ENCODE measurements at regions not wholly inside any gene's neighbourhood (a gene's known extent, or its start where the extent isn't known, plus 50 kb on each side); places are given as distances from the start of the nearest gene placed in this dataset.

DNA sequence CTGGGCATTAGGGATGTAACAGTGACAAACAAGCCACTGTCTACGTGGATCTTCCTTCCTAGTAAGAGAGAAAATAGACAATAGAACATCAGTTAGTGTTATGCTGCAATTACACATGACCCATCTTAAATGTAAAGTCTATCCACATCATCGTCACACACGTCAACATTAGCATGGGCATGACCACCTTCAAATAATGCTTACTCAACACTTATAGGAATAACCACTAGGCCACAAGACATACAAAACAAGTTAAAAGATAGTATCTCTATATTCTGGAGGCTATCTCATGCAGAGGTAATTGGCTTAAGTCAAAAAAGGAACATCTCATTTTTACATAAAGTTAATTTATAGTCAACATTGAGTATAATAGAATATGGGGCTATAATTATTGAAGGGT, 156.5 kb downstream of the MOXD1 start:
- peaks cover 13% of the 10 kb centered on the region for H3K27me3 Mint-ChIP-seq (ENCODE audit: low read depth)
- ATAC-seq, result no peak
- CTCF ChIA-PET, result no interaction called here

GRCh38 chr6:132236744-132237143, 164.5 kb downstream of the MOXD1 start:
- CTCF ChIA-PET, result interaction anchor here (0.7 to 1.5 kb wide), 4 partner anchors 18 to 609 kb away, joined by 3 to 4 read pairs (median 3); partner anchors contain the start of genes CCN2 and MED23
- ATAC-seq (peak; percentile 91), DNase-seq (ENCODE audit: low spot score) (peak; percentile 34)
- no peaks in the 10 kb centered on the region for H3K9me3 Mint-ChIP-seq
- H3K4me1 Mint-ChIP-seq, result peaks cover 18% of the 10 kb centered on the region
- no peaks in the 10 kb centered on the region for H3K27me3 Mint-ChIP-seq (ENCODE audit: low read depth)
- no peak overlapping the region for H3K4me3 Mint-ChIP-seq
- TF ChIP-seq, protein P1, sequence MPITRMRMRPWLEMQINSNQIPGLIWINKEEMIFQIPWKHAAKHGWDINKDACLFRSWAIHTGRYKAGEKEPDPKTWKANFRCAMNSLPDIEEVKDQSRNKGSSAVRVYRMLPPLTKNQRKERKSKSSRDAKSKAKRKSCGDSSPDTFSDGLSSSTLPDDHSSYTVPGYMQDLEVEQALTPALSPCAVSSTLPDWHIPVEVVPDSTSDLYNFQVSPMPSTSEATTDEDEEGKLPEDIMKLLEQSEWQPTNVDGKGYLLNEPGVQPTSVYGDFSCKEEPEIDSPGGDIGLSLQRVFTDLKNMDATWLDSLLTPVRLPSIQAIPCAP (CRISPR knock-in tag; IDR thresholded peaks at IDR 0.05), result no peak
- TF ChIP-seq, protein P2, sequence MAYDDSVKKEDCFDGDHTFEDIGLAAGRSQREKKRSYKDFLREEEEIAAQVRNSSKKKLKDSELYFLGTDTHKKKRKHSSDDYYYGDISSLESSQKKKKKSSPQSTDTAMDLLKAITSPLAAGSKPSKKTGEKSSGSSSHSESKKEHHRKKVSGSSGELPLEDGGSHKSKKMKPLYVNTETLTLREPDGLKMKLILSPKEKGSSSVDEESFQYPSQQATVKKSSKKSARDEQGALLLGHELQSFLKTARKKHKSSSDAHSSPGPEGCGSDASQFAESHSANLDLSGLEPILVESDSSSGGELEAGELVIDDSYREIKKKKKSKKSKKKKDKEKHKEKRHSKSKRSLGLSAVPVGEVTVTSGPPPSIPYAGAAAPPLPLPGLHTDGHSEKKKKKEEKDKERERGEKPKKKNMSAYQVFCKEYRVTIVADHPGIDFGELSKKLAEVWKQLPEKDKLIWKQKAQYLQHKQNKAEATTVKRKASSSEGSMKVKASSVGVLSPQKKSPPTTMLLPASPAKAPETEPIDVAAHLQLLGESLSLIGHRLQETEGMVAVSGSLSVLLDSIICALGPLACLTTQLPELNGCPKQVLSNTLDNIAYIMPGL (CRISPR knock-in tag; IDR thresholded peaks at IDR 0.05), result no peak
- no peak for TF ChIP-seq CDX4 (CRISPR knock-in tag; IDR thresholded peaks at IDR 0.05; ENCODE audit: borderline replicate concordance)
- TF ChIP-seq, protein P3, sequence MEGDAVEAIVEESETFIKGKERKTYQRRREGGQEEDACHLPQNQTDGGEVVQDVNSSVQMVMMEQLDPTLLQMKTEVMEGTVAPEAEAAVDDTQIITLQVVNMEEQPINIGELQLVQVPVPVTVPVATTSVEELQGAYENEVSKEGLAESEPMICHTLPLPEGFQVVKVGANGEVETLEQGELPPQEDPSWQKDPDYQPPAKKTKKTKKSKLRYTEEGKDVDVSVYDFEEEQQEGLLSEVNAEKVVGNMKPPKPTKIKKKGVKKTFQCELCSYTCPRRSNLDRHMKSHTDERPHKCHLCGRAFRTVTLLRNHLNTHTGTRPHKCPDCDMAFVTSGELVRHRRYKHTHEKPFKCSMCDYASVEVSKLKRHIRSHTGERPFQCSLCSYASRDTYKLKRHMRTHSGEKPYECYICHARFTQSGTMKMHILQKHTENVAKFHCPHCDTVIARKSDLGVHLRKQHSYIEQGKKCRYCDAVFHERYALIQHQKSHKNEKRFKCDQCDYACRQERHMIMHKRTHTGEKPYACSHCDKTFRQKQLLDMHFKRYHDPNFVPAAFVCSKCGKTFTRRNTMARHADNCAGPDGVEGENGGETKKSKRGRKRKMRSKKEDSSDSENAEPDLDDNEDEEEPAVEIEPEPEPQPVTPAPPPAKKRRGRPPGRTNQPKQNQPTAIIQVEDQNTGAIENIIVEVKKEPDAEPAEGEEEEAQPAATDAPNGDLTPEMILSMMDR (IDR thresholded peaks at IDR 0.05), result no peak
- TF ChIP-seq RELA (CRISPR knock-in tag; IDR thresholded peaks at IDR 0.05; ENCODE audit: borderline replicate concordance), result no peak
- no peak for TF ChIP-seq SP1 (CRISPR knock-in tag; conservative IDR thresholded peaks at IDR 0.05)
- no peak for TF ChIP-seq NFE2L1 (CRISPR knock-in tag; IDR thresholded peaks at IDR 0.05)
- TF ChIP-seq ETV6 (CRISPR knock-in tag; IDR thresholded peaks at IDR 0.05), result no peak
- TF ChIP-seq EMX1 (CRISPR knock-in tag; IDR thresholded peaks at IDR 0.05), result no peak
- TF ChIP-seq TCF7 (CRISPR knock-in tag; IDR thresholded peaks at IDR 0.05; ENCODE audit: low read depth), result no peak
- POLR2A ChIA-PET, result no interaction called here
- no peaks in the 10 kb centered on the region for H3K36me3 Mint-ChIP-seq
- H3K27ac Mint-ChIP-seq, result no peak overlapping the region

More for the DNA sequence above, 156.5 kb downstream of the MOXD1 start:
- TF ChIP-seq GRHL2 (CRISPR knock-in tag; IDR thresholded peaks at IDR 0.05; ENCODE audit: insufficient replicate concordance, severe bottlenecking) (no peak), E2F5 (CRISPR knock-in tag; IDR thresholded peaks at IDR 0.05) (no peak), CBFB (CRISPR knock-in tag; IDR thresholded peaks at IDR 0.05; ENCODE audit: low read depth) (no peak), KAT7 (CRISPR knock-in tag; IDR thresholded peaks at IDR 0.05; ENCODE audit: borderline replicate concordance) (no peak), OVOL2 (CRISPR knock-in tag; IDR thresholded peaks at IDR 0.05; ENCODE audit: borderline replicate concordance) (no peak), CREM (CRISPR knock-in tag; IDR thresholded peaks at IDR 0.05) (no peak), ZNF423 (CRISPR knock-in tag; IDR thresholded peaks at IDR 0.05) (no peak), NR3C1 (CRISPR knock-in tag; conservative IDR thresholded peaks at IDR 0.05; ENCODE audit: low read depth) (no peak), HMGA2 (CRISPR knock-in tag; IDR thresholded peaks at IDR 0.05) (no peak)
- TF ChIP-seq, protein P4, sequence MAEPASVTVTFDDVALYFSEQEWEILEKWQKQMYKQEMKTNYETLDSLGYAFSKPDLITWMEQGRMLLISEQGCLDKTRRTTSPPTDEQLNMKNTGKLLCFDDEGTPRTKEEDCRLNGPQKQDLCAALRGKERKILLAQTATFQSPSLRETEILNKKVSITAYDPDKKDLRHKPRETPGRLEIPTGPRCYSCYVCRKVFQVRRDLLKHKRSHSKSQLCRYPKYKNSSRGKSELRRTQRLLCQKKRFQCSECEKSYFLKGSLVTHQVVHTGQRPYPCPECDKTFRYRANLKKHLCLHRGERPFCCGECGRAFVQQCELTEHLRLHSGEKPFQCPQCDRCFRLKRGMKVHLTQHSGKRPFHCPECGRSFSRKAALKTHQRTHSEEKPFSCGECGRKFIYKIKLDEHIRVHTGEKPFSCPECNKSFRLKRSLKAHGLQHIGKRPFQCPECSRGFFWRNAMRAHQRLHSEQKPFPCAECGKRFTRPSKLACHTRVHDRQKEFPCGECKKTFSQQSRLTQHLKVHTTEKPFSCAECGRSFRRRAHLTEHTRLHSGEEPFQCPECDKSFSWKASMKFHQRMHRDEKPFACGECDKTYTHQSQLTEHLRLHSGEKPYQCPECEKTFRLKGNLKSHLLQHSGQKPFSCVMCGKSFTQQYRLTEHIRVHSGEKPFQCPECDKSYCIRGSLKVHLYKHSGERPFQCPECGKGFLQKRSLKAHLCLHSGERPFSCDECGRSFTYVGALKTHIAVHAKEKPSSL (CRISPR knock-in tag; conservative IDR thresholded peaks at IDR 0.05), result no peak
- Mint-ChIP-seq H3K36me3 (no peaks in the 10 kb centered on the region), H3K4me3 (no peak overlapping the region), H3K4me1 (peaks cover 12% of the 10 kb centered on the region), H3K9me3 (no peaks in the 10 kb centered on the region), H3K27ac (no peak overlapping the region)
- DNase-seq (ENCODE audit: low spot score), result no peak
- POLR2A ChIA-PET, result no interaction called here
